ENCODE measurements at regions not wholly inside any gene's neighbourhood (a gene's known extent, or its start where the extent isn't known, plus 50 kb on each side); places are given as distances from the start of the nearest gene placed in this dataset.

DNA sequence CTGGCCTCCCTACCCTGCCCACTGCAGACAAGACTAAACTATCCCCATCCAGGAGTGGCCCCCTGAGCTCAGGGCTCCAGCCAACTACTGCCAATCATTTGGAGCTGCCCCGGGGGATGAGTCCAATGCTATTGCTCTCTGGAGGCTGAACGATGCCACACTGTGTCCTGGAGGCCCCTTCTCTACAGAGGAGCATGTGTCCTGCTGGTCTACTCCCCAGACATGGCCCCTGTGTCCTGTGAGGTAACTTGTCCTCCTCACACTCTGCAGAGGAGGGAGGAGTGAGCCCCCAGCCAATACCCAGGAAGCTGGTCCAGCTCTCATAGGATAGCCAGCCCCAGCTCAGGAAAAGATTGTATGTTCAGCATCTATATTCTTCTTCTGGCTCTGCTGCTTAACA lies 159.1 kb upstream of the GPR12 start:
- Mint-ChIP-seq H3K9me3 (peaks cover 0 to 2% (median 0%) of the 10 kb centered on the region in 7 donors), H3K27me3 (ENCODE audit: low read depth in 3 of 3) (peaks cover 2 to 6% (median 5%) of the 10 kb centered on the region in 3 donors), H3K4me1 (peaks cover 5% of the 10 kb centered on the region), H3K27ac (no peak overlapping the region), H3K36me3 (no peaks in the 10 kb centered on the region), H3K4me3 (no peak overlapping the region)
- no peaks in the 10 kb centered on the region for H3K36me3 ChIP-seq (replicated peaks in 1 of 2; ENCODE audit: control insufficient read depth in 1 of 2, insufficient read depth in 2 of 2, low read length in 2 of 2)
- 88% methylated on average over 2 of the region's 2 CpGs for WGBS (ENCODE audit: insufficient coverage)
- no peak overlapping the region for H2AFZ ChIP-seq (ENCODE audit: insufficient read depth, low read depth, low read length, poor library complexity, severe bottlenecking)
- no peak for DNase-seq
- H4K20me1 ChIP-seq (ENCODE audit: insufficient read depth, low read length), result no peaks in the 10 kb centered on the region
- H3K4me3 ChIP-seq (replicated peaks in 1 of 3; ENCODE audit: low read depth in 2 of 3, low read length in 3 of 3), result no peak overlapping the region
- H3K9ac ChIP-seq (ENCODE audit: insufficient read depth, low read length, poor library complexity, severe bottlenecking), result no peak overlapping the region
- intact Hi-C loops (cut with micrococcal nuclease), result no loop called here
- TF ChIP-seq CTCF (IDR thresholded peaks at IDR 0.05), result no peak
- no peaks in the 10 kb centered on the region for H3K4me1 ChIP-seq (ENCODE audit: control insufficient read depth in 1 of 2, insufficient read depth in 2 of 2, low read length in 2 of 2)
- no peak overlapping the region for H3K4me2 ChIP-seq (replicated peaks; ENCODE audit: extremely low read depth, low read length, poor library complexity, severe bottlenecking)
- H3K79me2 ChIP-seq (ENCODE audit: insufficient read depth, low read length), result no peaks in the 10 kb centered on the region
- H3K9me3 ChIP-seq (replicated peaks in 1 of 2; ENCODE audit: control insufficient read depth in 1 of 2, insufficient read depth in 1 of 2, low read length in 2 of 2), result no peaks in the 10 kb centered on the region
- H3K27ac ChIP-seq (ENCODE audit: low read depth in 1 of 2, low read length in 2 of 2), result no peak overlapping the region
- no peaks in the 10 kb centered on the region for H3K27me3 ChIP-seq (ENCODE audit: control insufficient read depth in 2 of 2, insufficient read depth in 2 of 2, low read length in 2 of 2)

- intact Hi-C loops (cut with micrococcal nuclease), result no loop called here
- Mint-ChIP-seq H3K36me3 (no peaks in the 10 kb centered on the region), H3K27me3 (ENCODE audit: low read depth in 3 of 3) (peaks cover 2 to 6% (median 5%) of the 10 kb centered on the region in 3 donors)
These were observed 158.7 kb upstream of the GPR12 start for GRCh38 chr13:26919311-26919710.

More at GRCh38 chr13:26919311-26919710, 158.7 kb upstream of the GPR12 start:
- TF ChIP-seq CTCF (IDR thresholded peaks at IDR 0.05), result no peak
- H2AFZ ChIP-seq (ENCODE audit: insufficient read depth, low read depth, low read length, poor library complexity, severe bottlenecking), result no peak overlapping the region
- no peak overlapping the region for H3K4me3 ChIP-seq (replicated peaks in 1 of 3; ENCODE audit: low read depth in 2 of 3, low read length in 3 of 3)
- no peak overlapping the region for H3K4me3 Mint-ChIP-seq
- no peaks in the 10 kb centered on the region for H3K4me1 ChIP-seq (ENCODE audit: control insufficient read depth in 1 of 2, insufficient read depth in 2 of 2, low read length in 2 of 2)
- 80% methylated on average over 7 of the region's 7 CpGs for WGBS (ENCODE audit: insufficient coverage)
- no peak for DNase-seq
- H3K4me2 ChIP-seq (replicated peaks; ENCODE audit: extremely low read depth, low read length, poor library complexity, severe bottlenecking), result no peak overlapping the region
- H3K27ac Mint-ChIP-seq, result no peak overlapping the region
- peaks cover 0 to 2% (median 0%) of the 10 kb centered on the region in 7 donors for H3K9me3 Mint-ChIP-seq
- no peak overlapping the region for H3K27ac ChIP-seq (ENCODE audit: low read depth in 1 of 2, low read length in 2 of 2)
- no peaks in the 10 kb centered on the region for H4K20me1 ChIP-seq (ENCODE audit: insufficient read depth, low read length)
- H3K4me1 Mint-ChIP-seq, result peaks cover 8% of the 10 kb centered on the region
- H3K9me3 ChIP-seq (replicated peaks in 1 of 2; ENCODE audit: control insufficient read depth in 1 of 2, insufficient read depth in 1 of 2, low read length in 2 of 2), result no peaks in the 10 kb centered on the region
- no peaks in the 10 kb centered on the region for H3K36me3 ChIP-seq (replicated peaks in 1 of 2; ENCODE audit: control insufficient read depth in 1 of 2, insufficient read depth in 2 of 2, low read length in 2 of 2)
- no peaks in the 10 kb centered on the region for H3K27me3 ChIP-seq (ENCODE audit: control insufficient read depth in 2 of 2, insufficient read depth in 2 of 2, low read length in 2 of 2)
- no peaks in the 10 kb centered on the region for H3K79me2 ChIP-seq (ENCODE audit: insufficient read depth, low read length)
- no peak overlapping the region for H3K9ac ChIP-seq (ENCODE audit: insufficient read depth, low read length, poor library complexity, severe bottlenecking)

Measured in CD14-positive monocyte (primary cell).